Neuronal stem cell (in vitro differentiated cells): ENCODE measurements at regions not wholly inside any gene's neighbourhood (a gene's known extent, or its start where the extent isn't known, plus 50 kb on each side); places are given as distances from the start of the nearest gene placed in this dataset.

Source experiments
- DNase-seq: peaks from one replicate; pipeline ENCODE4 v3.0.0-alpha.2; 2013; ENCODE audit warnings: low spot score
- H2AFZ ChIP-seq: one replicate; pipeline ENCODE4 v1.6.1; 2013; ENCODE audit warnings: mild to moderate bottlenecking, low read length, inconsistent platforms
- H2AK5ac ChIP-seq: 2 replicates; pipeline ENCODE4 v1.6.1; 2013; ENCODE audit warnings: low read depth, mild to moderate bottlenecking, inconsistent platforms, low read length, moderate library complexity, mixed read lengths
- H2BK120ac ChIP-seq: 2 replicates; pipeline ENCODE4 v1.6.1; 2013; ENCODE audit warnings: low read depth, mild to moderate bottlenecking, inconsistent platforms, low read length, moderate library complexity, mixed read lengths
- H2BK12ac ChIP-seq: one replicate; pipeline ENCODE4 v1.6.1; 2013; ENCODE audit warnings: low read length, inconsistent platforms
- H2BK15ac ChIP-seq: 2 replicates; pipeline ENCODE4 v1.6.1; 2013; ENCODE audit warnings: mild to moderate bottlenecking, low read length, inconsistent platforms, mixed read lengths
- H2BK5ac ChIP-seq: one replicate; pipeline ENCODE4 v1.6.1; 2013; ENCODE audit warnings: inconsistent platforms, mild to moderate bottlenecking, low read length, moderate library complexity
- H3K14ac ChIP-seq: one replicate; pipeline ENCODE4 v1.6.1; 2013; ENCODE audit warnings: low read length, inconsistent platforms
- H3K18ac ChIP-seq: 2 replicates; pipeline ENCODE4 v1.6.1; 2013; ENCODE audit warnings: low read length, inconsistent platforms
- H3K23ac ChIP-seq: 2 replicates; pipeline ENCODE4 v1.6.1; 2013; ENCODE audit warnings: low read depth, mild to moderate bottlenecking, mixed read lengths, low read length, inconsistent platforms; ENCODE audit not compliant: poor library complexity
- H3K27ac ChIP-seq: replicated peaks from 3 replicates; pipeline ENCODE4 v1.5.1; 2013; ENCODE audit warnings: low read length, inconsistent platforms
- H3K27me3 ChIP-seq, 3 experiments: 2 replicates each; pipeline ENCODE4 v1.6.1; 2013; ENCODE audit warnings: low read length in 3 of 3, mild to moderate bottlenecking in 2 of 3, inconsistent platforms in 1 of 3, low read depth in 1 of 3, mixed read lengths in 1 of 3, moderate library complexity in 1 of 3; ENCODE audit not compliant: control insufficient read depth in 3 of 3, insufficient read depth in 3 of 3
- H3K36me3 ChIP-seq, 2 donors: replicated peaks in 1 of 2; 2 replicates each; pipeline ENCODE4 v1.6.1; 2013; ENCODE audit warnings: low read length in 2 of 2; ENCODE audit not compliant: control insufficient read depth in 2 of 2, insufficient read depth in 2 of 2
- H3K4ac ChIP-seq: 2 replicates; pipeline ENCODE4 v1.6.1; 2013; ENCODE audit warnings: inconsistent platforms, mild to moderate bottlenecking, low read length, moderate library complexity
- H3K4me1 ChIP-seq, 2 donors: 1 replicate in 1 of 2; 2 replicates in 1 of 2; pipeline ENCODE4 v1.6.1; 2013; ENCODE audit warnings: low read length in 2 of 2, low read depth in 1 of 2; ENCODE audit not compliant: control insufficient read depth in 2 of 2, insufficient read depth in 1 of 2
- H3K4me2 ChIP-seq: one replicate; pipeline ENCODE4 v1.6.1; 2013; ENCODE audit warnings: mild to moderate bottlenecking, low read length, inconsistent platforms; ENCODE audit not compliant: insufficient read depth, poor library complexity, severe bottlenecking
- H3K4me3 ChIP-seq, 2 donors: 2 replicates each; pipeline ENCODE4 v1.5.1; 2013; ENCODE audit warnings: low read length in 2 of 2, mild to moderate bottlenecking in 2 of 2, inconsistent platforms in 1 of 2, moderate library complexity in 1 of 2
- H3K79me1 ChIP-seq: one replicate; pipeline ENCODE4 v1.6.1; 2013; ENCODE audit warnings: low read depth, mild to moderate bottlenecking, inconsistent platforms, low read length, moderate library complexity
- H3K9ac ChIP-seq: one replicate; pipeline ENCODE4 v1.6.1; 2013; ENCODE audit warnings: mild to moderate bottlenecking, low read depth, low read length, inconsistent platforms; ENCODE audit not compliant: poor library complexity
- H3K9me3 ChIP-seq, 2 donors: replicated peaks in 1 of 2; 2 replicates each; pipeline versions ENCODE3 to v1.6.1; 2013; ENCODE audit warnings: low read length in 2 of 2, mild to moderate bottlenecking in 2 of 2, inconsistent platforms in 1 of 2, low read depth in 1 of 2, mixed read lengths in 1 of 2, moderate library complexity in 1 of 2; ENCODE audit not compliant: control insufficient read depth in 2 of 2, insufficient read depth in 1 of 2
- H4K8ac ChIP-seq: one replicate; pipeline ENCODE4 v1.6.1; 2013; ENCODE audit warnings: low read depth, mild to moderate bottlenecking, inconsistent platforms, low read length, moderate library complexity
- H4K91ac ChIP-seq: one replicate; pipeline ENCODE4 v1.6.1; 2013; ENCODE audit warnings: low read length, low read depth, mild to moderate bottlenecking, inconsistent platforms; ENCODE audit not compliant: poor library complexity
- WGBS, 2 donors: extraction: QIAGEN DNeasy Blood & Tissue Kit; methylation state at CpG; one replicate each; pipeline ENCODE4 v1.1.7; 2013; ENCODE audit warnings: missing lambda C conversion rate in 2 of 2, mixed read lengths in 1 of 2; ENCODE audit not compliant: insufficient read length in 2 of 2, insufficient replicate concordance in 1 of 2; ENCODE audit errors: extremely low coverage in 2 of 2; 5-methylcytosine and 5-hydroxymethylcytosine counted together

GRCh38 chr5:167319243-167319642 is 972.2 kb upstream of the WWC1 start:
- Histone ChIP-seq H2BK15ac (no peak overlapping the region), H3K9ac (no peak overlapping the region), H3K18ac (no peak overlapping the region), H2AK5ac (no peak overlapping the region), H3K23ac (no peak overlapping the region), H2BK5ac (no peak overlapping the region), H3K27me3 (no peaks in the 10 kb centered on the region), H3K4me3 (no peak overlapping the region), H3K4me2 (no peak overlapping the region), H4K8ac (no peak overlapping the region), H3K4me1 (no peaks in the 10 kb centered on the region), H3K9me3 (peaks cover 0 to 4% of the 10 kb centered on the region in 2 donors), H2AFZ (no peak overlapping the region), H2BK120ac (no peak overlapping the region), H3K14ac (no peak overlapping the region), H3K27ac (no peak overlapping the region), H3K36me3 (no peaks in the 10 kb centered on the region), H3K4ac (no peak overlapping the region), H4K91ac (no peak overlapping the region), H3K79me1 (no peaks in the 10 kb centered on the region), H2BK12ac (no peak overlapping the region)
- no CpG with 5 or more reads among the region's 3 CpGs for WGBS, 2 donors
- no peak for DNase-seq

- Histone ChIP-seq H2BK5ac (no peak overlapping the region), H2BK12ac (no peak overlapping the region), H3K4me1 (no peaks in the 10 kb centered on the region), H3K27ac (no peak overlapping the region), H3K9ac (no peak overlapping the region), H3K18ac (no peak overlapping the region), H3K79me1 (no peaks in the 10 kb centered on the region), H3K23ac (no peak overlapping the region), H2BK120ac (no peak overlapping the region), H4K91ac (no peak overlapping the region), H2AFZ (no peak overlapping the region), H3K14ac (no peak overlapping the region), H3K4me2 (no peak overlapping the region), H3K36me3 (no peaks in the 10 kb centered on the region), H3K4ac (no peak overlapping the region), H4K8ac (no peak overlapping the region), H2AK5ac (no peak overlapping the region), H3K4me3 (no peak overlapping the region), H2BK15ac (no peak overlapping the region), H3K9me3 (peaks cover 0 to 4% of the 10 kb centered on the region in 2 donors), H3K27me3 (no peaks in the 10 kb centered on the region)
- no peak for DNase-seq
These were observed 971.4 kb upstream of the WWC1 start for GRCh38 chr5:167320019-167320418.

- H3K4me1 ChIP-seq, result peaks cover 1 to 10% of the 10 kb centered on the region in 2 donors
- H2BK12ac ChIP-seq, result no peak overlapping the region
- no peak overlapping the region for H4K8ac ChIP-seq
- peaks cover 0 to 7% of the 10 kb centered on the region in 2 donors for H3K9me3 ChIP-seq
- H3K36me3 ChIP-seq, result no peaks in the 10 kb centered on the region
- H2BK15ac ChIP-seq, result no peak overlapping the region
- H3K23ac ChIP-seq, result no peak overlapping the region
- H3K79me1 ChIP-seq, result no peaks in the 10 kb centered on the region
- peak; percentile 9 for DNase-seq
- H3K4me3 ChIP-seq, result no peak overlapping the region
- H2BK5ac ChIP-seq, result no peak overlapping the region
- no peak overlapping the region for H3K18ac ChIP-seq
- no peaks in the 10 kb centered on the region for H3K27me3 ChIP-seq
- peak overlapping the region; percentile 36 for H2AFZ ChIP-seq
- no peak overlapping the region for H3K4ac ChIP-seq
- no peak overlapping the region for H2AK5ac ChIP-seq
- no peak overlapping the region for H3K4me2 ChIP-seq
- no peak overlapping the region for H3K14ac ChIP-seq
- H3K9ac ChIP-seq, result no peak overlapping the region
- no peak overlapping the region for H2BK120ac ChIP-seq
- H3K27ac ChIP-seq, result no peak overlapping the region
- no CpG with 5 or more reads among the region's 5 CpGs for WGBS, 2 donors
- H4K91ac ChIP-seq, result no peak overlapping the region
These were observed 959.1 kb upstream of the WWC1 start for GRCh38 chr5:167332309-167332708.

- Histone ChIP-seq H3K9me3 (peaks cover 0 to 10% of the 10 kb centered on the region in 2 donors), H4K8ac (no peak overlapping the region), H3K27me3 (no peaks in the 10 kb centered on the region), H3K4me1 (peaks cover 1 to 10% of the 10 kb centered on the region in 2 donors), H3K4ac (no peak overlapping the region), H4K91ac (no peak overlapping the region), H2AFZ (no peak overlapping the region), H2BK120ac (no peak overlapping the region), H2BK12ac (no peak overlapping the region), H3K4me3 (no peak overlapping the region), H2BK15ac (no peak overlapping the region), H3K9ac (no peak overlapping the region), H2BK5ac (no peak overlapping the region), H2AK5ac (no peak overlapping the region), H3K18ac (no peak overlapping the region), H3K23ac (no peak overlapping the region), H3K79me1 (no peaks in the 10 kb centered on the region), H3K14ac (no peak overlapping the region), H3K27ac (peak overlapping the region; percentile 11), H3K36me3 (no peaks in the 10 kb centered on the region), H3K4me2 (no peak overlapping the region)
- DNase-seq, result no peak
- no CpG with 5 or more reads among the region's 2 CpGs for WGBS, 2 donors
These were observed 955.3 kb upstream of the WWC1 start for GRCh38 chr5:167336161-167336560.
